DOHH2 (cell line): ENCODE measurements at regions not wholly inside any gene's neighbourhood (a gene's known extent, or its start where the extent isn't known, plus 50 kb on each side); places are given as distances from the start of the nearest gene placed in this dataset.

Experiments used
- H3F3A ChIP-seq: fragments of 200-600 bp; sonication (generic), shearing (Covaris generic); 2 replicates; pipeline ENCODE4 v1.6.0; 2016; ENCODE audit warnings: antibody characterized with exemption, mild to moderate bottlenecking; ENCODE audit not compliant: control insufficient read depth, insufficient read depth
- H3K27ac ChIP-seq: fragments of 200-600 bp; sonication (generic); 2 replicates; pipeline ENCODE4 v1.5.1; 2014; ENCODE audit warnings: low read depth, mild to moderate bottlenecking, low read length, moderate library complexity
- H3K27me3 ChIP-seq: fragments of 200-600 bp; sonication (generic); 2 replicates; pipeline ENCODE4 v1.6.1; 2014; ENCODE audit warnings: mild to moderate bottlenecking, low read length, mixed read lengths; ENCODE audit not compliant: control insufficient read depth
- H3K36me3 ChIP-seq: fragments of 200-600 bp; sonication (generic); 2 replicates; pipeline ENCODE4 v1.6.1; 2014; ENCODE audit warnings: mild to moderate bottlenecking, low read length, moderate library complexity, mixed read lengths; ENCODE audit not compliant: control insufficient read depth
- H3K4me1 ChIP-seq: fragments of 200-600 bp; sonication (generic); 2 replicates; pipeline ENCODE4 v1.6.1; 2014; ENCODE audit warnings: mild to moderate bottlenecking, low read length, mixed read lengths; ENCODE audit not compliant: control insufficient read depth
- H3K4me2 ChIP-seq: fragments of 200-600 bp; sonication (generic); 2 replicates; pipeline ENCODE4 v1.6.0; 2014; ENCODE audit warnings: mild to moderate bottlenecking, low read length, moderate library complexity
- H3K4me3 ChIP-seq: fragments of 200-600 bp; sonication (generic); 2 replicates; pipeline ENCODE4 v1.5.1; 2014; ENCODE audit warnings: mild to moderate bottlenecking, low read length, mixed read lengths
- H3K79me2 ChIP-seq: fragments of 200-600 bp; sonication (generic); 2 replicates; pipeline ENCODE4 v1.6.1; 2014; ENCODE audit warnings: mild to moderate bottlenecking, low read length, mixed read lengths; ENCODE audit not compliant: control insufficient read depth
- H3K9me2 ChIP-seq: fragments of 200-600 bp; sonication (generic); replicated peaks from 2 replicates; pipeline ENCODE4 v1.6.1; 2014; ENCODE audit warnings: mild to moderate bottlenecking, low read length, mixed read lengths; ENCODE audit not compliant: control insufficient read depth
- H3K9me3 ChIP-seq: fragments of 200-600 bp; sonication (generic); 2 replicates; pipeline ENCODE4 v1.6.1; 2014; ENCODE audit warnings: antibody characterized with exemption, low read length, mixed read lengths; ENCODE audit not compliant: control insufficient read depth, insufficient read depth
- H4K20me1 ChIP-seq: fragments of 200-600 bp; sonication (generic); 2 replicates; pipeline ENCODE4 v1.6.0; 2014; ENCODE audit warnings: low read depth, mild to moderate bottlenecking, antibody characterized with exemption, low read length, moderate library complexity; ENCODE audit not compliant: control insufficient read depth, insufficient read depth
- EZH2phosphoT487 ChIP-seq: fragments of 200-600 bp; sonication (generic); IDR thresholded peaks from 2 replicates; pipeline ENCODE4 v1.6.1; 2017; ENCODE audit warnings: borderline replicate concordance, mild to moderate bottlenecking, antibody characterized with exemption, low read length, moderate library complexity, mixed read lengths
- TF ChIP-seq, protein P1 (sequence below): fragments of 200-600 bp; sonication (generic); IDR thresholded peaks from one replicate; pipeline ENCODE4 v1.5.1; 2014; ENCODE audit warnings: antibody characterized with exemption, mild to moderate bottlenecking, low read depth, low read length; ENCODE audit not compliant: poor library complexity, severe bottlenecking

DNA sequence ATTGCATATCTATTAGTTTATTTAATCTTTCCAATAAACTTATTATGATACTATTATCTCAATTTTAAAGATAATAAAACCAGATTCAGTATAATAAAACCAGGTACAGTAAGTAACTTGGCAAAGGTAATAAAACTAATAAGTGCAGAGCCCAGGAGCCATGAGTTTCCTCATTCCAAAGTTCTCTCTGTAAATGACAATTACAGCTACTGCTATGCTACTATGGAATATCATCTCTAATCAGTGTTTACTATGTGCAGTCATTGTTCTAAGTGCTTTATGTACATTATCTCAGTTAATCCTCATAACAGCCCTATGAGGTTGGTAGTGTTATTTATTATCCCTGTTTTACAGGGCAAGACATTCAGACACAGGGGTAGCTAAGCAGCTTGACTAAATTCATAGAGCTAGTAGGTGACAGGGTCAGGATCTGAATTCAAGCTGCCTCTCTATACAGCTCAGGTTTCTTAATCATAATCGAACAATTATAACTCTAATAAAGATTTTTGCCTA is 285.0 kb upstream of the PITX2 start:
- no peaks in the 10 kb centered on the region for H3F3A ChIP-seq
- no peaks in the 10 kb centered on the region for H3K9me3 ChIP-seq
- H3K4me2 ChIP-seq, result no peak overlapping the region
- no peak overlapping the region for H3K4me3 ChIP-seq
- no peaks in the 10 kb centered on the region for H3K9me2 ChIP-seq
- H3K4me1 ChIP-seq, result no peaks in the 10 kb centered on the region
- H3K27ac ChIP-seq, result no peak overlapping the region
- no peaks in the 10 kb centered on the region for H3K36me3 ChIP-seq
- TF ChIP-seq, protein P1, sequence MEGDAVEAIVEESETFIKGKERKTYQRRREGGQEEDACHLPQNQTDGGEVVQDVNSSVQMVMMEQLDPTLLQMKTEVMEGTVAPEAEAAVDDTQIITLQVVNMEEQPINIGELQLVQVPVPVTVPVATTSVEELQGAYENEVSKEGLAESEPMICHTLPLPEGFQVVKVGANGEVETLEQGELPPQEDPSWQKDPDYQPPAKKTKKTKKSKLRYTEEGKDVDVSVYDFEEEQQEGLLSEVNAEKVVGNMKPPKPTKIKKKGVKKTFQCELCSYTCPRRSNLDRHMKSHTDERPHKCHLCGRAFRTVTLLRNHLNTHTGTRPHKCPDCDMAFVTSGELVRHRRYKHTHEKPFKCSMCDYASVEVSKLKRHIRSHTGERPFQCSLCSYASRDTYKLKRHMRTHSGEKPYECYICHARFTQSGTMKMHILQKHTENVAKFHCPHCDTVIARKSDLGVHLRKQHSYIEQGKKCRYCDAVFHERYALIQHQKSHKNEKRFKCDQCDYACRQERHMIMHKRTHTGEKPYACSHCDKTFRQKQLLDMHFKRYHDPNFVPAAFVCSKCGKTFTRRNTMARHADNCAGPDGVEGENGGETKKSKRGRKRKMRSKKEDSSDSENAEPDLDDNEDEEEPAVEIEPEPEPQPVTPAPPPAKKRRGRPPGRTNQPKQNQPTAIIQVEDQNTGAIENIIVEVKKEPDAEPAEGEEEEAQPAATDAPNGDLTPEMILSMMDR, result no peak
- no peak for TF ChIP-seq EZH2phosphoT487
- H4K20me1 ChIP-seq, result no peaks in the 10 kb centered on the region
- H3K79me2 ChIP-seq, result no peaks in the 10 kb centered on the region
- no peaks in the 10 kb centered on the region for H3K27me3 ChIP-seq

DNA sequence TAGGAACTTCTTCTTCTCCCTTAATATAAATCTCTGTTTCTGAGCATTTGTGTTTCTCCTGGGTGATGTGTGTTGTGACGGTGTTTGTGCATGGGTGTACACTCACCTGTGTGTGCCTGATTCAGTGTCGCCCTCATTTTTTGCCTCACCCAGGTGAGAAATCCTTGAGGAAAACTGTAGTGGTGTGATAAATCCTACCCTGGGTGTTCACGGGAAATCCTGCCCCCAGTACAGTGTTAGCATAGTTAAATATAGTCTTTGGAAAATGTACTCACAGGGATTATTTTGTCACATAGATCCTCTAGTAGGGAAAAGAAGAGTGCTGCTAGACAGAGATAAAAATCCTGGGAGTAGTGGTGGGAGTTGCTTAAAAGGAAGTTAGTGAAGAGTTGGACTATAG is 291.9 kb upstream of the PITX2 start:
- H4K20me1 ChIP-seq, result no peaks in the 10 kb centered on the region
- no peak overlapping the region for H3K4me2 ChIP-seq
- H3F3A ChIP-seq, result no peaks in the 10 kb centered on the region
- TF ChIP-seq, protein P1, result no peak
- TF ChIP-seq EZH2phosphoT487, result no peak
- H3K27me3 ChIP-seq, result no peaks in the 10 kb centered on the region
- no peaks in the 10 kb centered on the region for H3K9me2 ChIP-seq
- no peaks in the 10 kb centered on the region for H3K4me1 ChIP-seq
- no peaks in the 10 kb centered on the region for H3K79me2 ChIP-seq
- H3K27ac ChIP-seq, result no peak overlapping the region
- H3K4me3 ChIP-seq, result no peak overlapping the region
- no peaks in the 10 kb centered on the region for H3K9me3 ChIP-seq
- H3K36me3 ChIP-seq, result no peaks in the 10 kb centered on the region

DNA sequence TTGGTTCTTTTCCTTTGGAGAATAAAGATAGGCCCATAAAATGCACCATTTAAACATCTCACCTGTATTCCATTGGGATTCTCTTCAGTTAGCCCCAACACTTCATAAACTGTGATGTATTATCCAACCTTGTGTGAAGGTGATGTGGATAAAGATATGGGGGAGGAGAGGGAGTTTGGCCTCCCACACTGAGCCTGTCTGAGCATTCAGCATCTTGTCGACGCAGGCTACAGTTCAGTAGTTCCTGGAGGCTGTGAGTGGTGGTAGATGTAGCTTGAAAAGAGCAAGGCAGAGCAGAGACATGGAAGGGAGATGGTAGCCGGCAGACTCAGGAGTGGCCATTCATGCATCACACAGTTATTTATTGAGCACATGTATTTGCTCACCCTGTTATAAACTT is 292.4 kb upstream of the PITX2 start:
- no peaks in the 10 kb centered on the region for H3K36me3 ChIP-seq
- no peaks in the 10 kb centered on the region for H3K4me1 ChIP-seq
- TF ChIP-seq, protein P1, result no peak
- TF ChIP-seq EZH2phosphoT487, result no peak
- no peaks in the 10 kb centered on the region for H3F3A ChIP-seq
- H3K9me2 ChIP-seq, result no peaks in the 10 kb centered on the region
- no peaks in the 10 kb centered on the region for H4K20me1 ChIP-seq
- H3K4me2 ChIP-seq, result no peak overlapping the region
- H3K4me3 ChIP-seq, result no peak overlapping the region
- H3K79me2 ChIP-seq, result no peaks in the 10 kb centered on the region
- H3K9me3 ChIP-seq, result no peaks in the 10 kb centered on the region
- no peaks in the 10 kb centered on the region for H3K27me3 ChIP-seq
- H3K27ac ChIP-seq, result no peak overlapping the region

DNA sequence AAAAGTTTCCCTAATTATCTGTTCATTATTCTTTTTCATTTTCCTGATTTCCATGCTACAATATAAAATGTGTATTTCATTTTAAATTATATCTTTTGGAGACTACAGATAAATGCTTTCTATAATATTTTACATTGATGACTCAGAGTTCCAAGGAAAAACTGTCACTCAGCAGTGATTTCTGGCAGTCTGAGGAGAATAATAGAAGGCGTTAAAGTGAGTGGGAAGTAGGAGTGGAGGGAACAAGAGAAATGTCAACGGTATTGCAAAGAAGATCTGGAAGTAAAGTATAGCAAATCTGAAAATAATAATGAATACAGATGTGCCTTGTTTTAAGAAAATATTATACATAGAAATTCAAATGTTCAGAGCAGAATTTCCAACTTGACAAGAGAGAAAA is 293.6 kb upstream of the PITX2 start:
- Histone ChIP-seq H4K20me1 (no peaks in the 10 kb centered on the region), H3F3A (no peaks in the 10 kb centered on the region), H3K36me3 (no peaks in the 10 kb centered on the region), H3K27ac (no peak overlapping the region), H3K9me3 (no peaks in the 10 kb centered on the region), H3K27me3 (no peaks in the 10 kb centered on the region), H3K9me2 (no peaks in the 10 kb centered on the region), H3K4me1 (no peaks in the 10 kb centered on the region), H3K79me2 (no peaks in the 10 kb centered on the region), H3K4me2 (no peak overlapping the region), H3K4me3 (no peak overlapping the region)
- TF ChIP-seq EZH2phosphoT487, result no peak
- TF ChIP-seq, protein P1, result no peak
